HEK293T (cell line): ENCODE measurements at regions not wholly inside any gene's neighbourhood (a gene's known extent, or its start where the extent isn't known, plus 50 kb on each side); places are given as distances from the start of the nearest gene placed in this dataset.

Experiments
- BHLHE40 ChIP-seq: fragments of 450-650 bp; IDR thresholded peaks from 2 replicates; pipeline ENCODE4 v1.6.1; 2016; ENCODE audit warnings: mild to moderate bottlenecking, moderate library complexity, borderline replicate concordance
- ELF4 ChIP-seq: fragments of 450-650 bp; IDR thresholded peaks from 2 replicates; pipeline ENCODE4 v1.6.1; 2017; ENCODE audit warnings: antibody characterized with exemption
- FOXK2 ChIP-seq: fragments of 450-650 bp; IDR thresholded peaks from 2 replicates; pipeline ENCODE4 v1.6.1; 2016; ENCODE audit warnings: mild to moderate bottlenecking
- FOXM1 ChIP-seq: fragments of 450-650 bp; IDR thresholded peaks from 2 replicates; pipeline ENCODE4 v1.6.1; 2017; ENCODE audit warnings: mild to moderate bottlenecking, borderline replicate concordance
- NFRKB ChIP-seq: fragments of 450-650 bp; IDR thresholded peaks from 2 replicates; pipeline ENCODE4 v1.6.1; 2016; ENCODE audit warnings: mild to moderate bottlenecking, moderate library complexity
- SP1 ChIP-seq: fragments of 450-650 bp; IDR thresholded peaks from 2 replicates; pipeline ENCODE4 v1.6.1; 2017
- SUZ12 ChIP-seq: fragments of 450-650 bp; IDR thresholded peaks from 2 replicates; pipeline ENCODE4 v1.6.1; 2016; ENCODE audit warnings: mild to moderate bottlenecking

DNA sequence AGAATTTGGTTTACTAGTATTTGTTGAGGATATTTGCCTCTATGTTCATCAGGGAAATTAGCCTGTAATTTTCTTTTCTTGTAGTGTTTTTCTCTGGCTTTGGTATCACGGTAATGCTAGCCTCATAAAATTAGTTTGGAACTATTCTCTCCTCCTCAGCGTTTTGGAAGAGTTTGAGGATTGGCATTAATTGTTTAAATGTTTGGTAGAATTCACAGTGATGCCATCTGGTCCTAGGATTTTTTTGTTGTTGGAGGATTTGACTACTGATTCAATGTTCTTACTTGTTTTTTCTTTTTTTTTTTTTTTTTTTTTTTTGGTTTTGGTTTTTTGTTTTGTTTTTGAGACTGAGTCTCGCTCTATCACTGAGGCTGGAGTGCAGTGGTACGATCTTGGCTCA, 156.2 kb upstream of the BTBD3 start:
- TF ChIP-seq ELF4 (no peak), SP1 (no peak), SUZ12 (no peak), FOXM1 (no peak), BHLHE40 (no peak), NFRKB (no peak), FOXK2 (no peak)
